PC-9 (cell line): ENCODE measurements at regions not wholly inside any gene's neighbourhood (a gene's known extent, or its start where the extent isn't known, plus 50 kb on each side); places are given as distances from the start of the nearest gene placed in this dataset.

ENCODE experiments used
- CTCF ChIP-seq: fragments of 200-600 bp; sonication (generic); conservative IDR thresholded peaks from 2 replicates; pipeline ENCODE4 v1.6.1; 2017; ENCODE audit warnings: mixed run types, antibody characterized with exemption, mild to moderate bottlenecking, moderate library complexity
- EZH2 ChIP-seq: fragments of 200-600 bp; sonication (generic); IDR thresholded peaks from 2 replicates; pipeline ENCODE4 v1.8.0; 2017; ENCODE audit warnings: antibody characterized with exemption, low read depth

DNA sequence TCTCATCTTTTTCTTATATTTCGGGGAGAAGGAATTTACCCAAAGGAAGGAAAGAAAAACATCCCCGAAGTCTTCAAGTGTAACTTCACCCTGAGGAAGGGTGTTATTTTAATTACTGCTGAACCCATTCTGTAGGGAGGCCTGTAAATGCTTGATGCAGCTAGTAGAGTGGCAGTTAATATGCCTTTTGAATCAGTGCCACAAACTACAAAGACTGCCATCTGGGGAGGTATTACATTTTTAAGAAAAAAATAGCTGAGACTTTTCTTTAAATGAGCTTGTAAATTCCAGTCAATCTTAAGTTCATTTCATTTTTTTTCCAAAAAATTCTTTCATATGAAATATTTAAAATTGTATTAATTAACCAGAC is 233.1 kb upstream of the FERD3L start:
- TF ChIP-seq CTCF = no peak
- no peak for TF ChIP-seq EZH2
